WTC11 (cell line): ENCODE measurements at regions not wholly inside any gene's neighbourhood (a gene's known extent, or its start where the extent isn't known, plus 50 kb on each side); places are given as distances from the start of the nearest gene placed in this dataset.

Source experiments
- CTCF ChIP-seq: fragments of 200-600 bp; IDR thresholded peaks from 2 replicates; pipeline ENCODE4 v1.8.0; 2022; ENCODE audit warnings: antibody characterized with exemption
- ZBTB21 ChIP-seq: sonication (generic); formaldehyde crosslinking; IDR thresholded peaks from 2 replicates; pipeline ENCODE4 v1.8.1; 2023; ENCODE audit warnings: mild to moderate bottlenecking, missing genetic modification reagents, borderline replicate concordance

GRCh38 chr1:193415256-193415655 is 228.8 kb upstream of the B3GALT2 start:
- TF ChIP-seq CTCF, result no peak
- no peak for TF ChIP-seq ZBTB21
